NCI-H226 (cell line): ENCODE measurements at regions not wholly inside any gene's neighbourhood (a gene's known extent, or its start where the extent isn't known, plus 50 kb on each side); places are given as distances from the start of the nearest gene placed in this dataset.

ENCODE experiments used
- DNase-seq: peaks from one replicate; pipeline ENCODE4 v3.0.0-alpha.2; 2015

- no peak for DNase-seq
Observed at GRCh38 chr1:56310945-56311344, 268.4 kb downstream of the PLPP3 start.

- no peak for DNase-seq
Observed at GRCh38 chr1:56309065-56309464, 270.3 kb downstream of the PLPP3 start.

GRCh38 chr1:56304975-56305374 lies 274.4 kb downstream of the PLPP3 start:
- no peak for DNase-seq

GRCh38 chr1:56303805-56304204 lies 275.6 kb downstream of the PLPP3 start:
- DNase-seq, result no peak

- DNase-seq, result no peak
Observed at GRCh38 chr1:56302878-56303277, 276.5 kb downstream of the PLPP3 start.

GRCh38 chr1:56301791-56302190 lies 277.6 kb downstream of the PLPP3 start:
- peak; percentile 96 for DNase-seq

- DNase-seq, result no peak
Observed at GRCh38 chr1:56300836-56301235, 278.5 kb downstream of the PLPP3 start.

GRCh38 chr1:56298866-56299265 lies 280.5 kb downstream of the PLPP3 start:
- no peak for DNase-seq

- no peak for DNase-seq
Observed at GRCh38 chr1:56297904-56298303, 281.5 kb downstream of the PLPP3 start.

GRCh38 chr1:56297208-56297607 lies 282.2 kb downstream of the PLPP3 start:
- DNase-seq, result no peak

GRCh38 chr1:56295949-56296929 lies 283.1 kb downstream of the PLPP3 start:
- no peak for DNase-seq

- no peak for DNase-seq
Observed at GRCh38 chr1:56291374-56291919, 287.9 kb downstream of the PLPP3 start.

GRCh38 chr1:56289260-56289659 lies 290.1 kb downstream of the PLPP3 start:
- DNase-seq, result no peak

- no peak for DNase-seq
Observed at GRCh38 chr1:56287721-56288120, 291.6 kb downstream of the PLPP3 start.

GRCh38 chr1:56286956-56287355 lies 292.4 kb downstream of the PLPP3 start:
- peak; percentile 16 for DNase-seq

GRCh38 chr1:56286506-56286905 lies 292.9 kb downstream of the PLPP3 start:
- no peak for DNase-seq

- peak; percentile 19 for DNase-seq
Observed at GRCh38 chr1:56285554-56286402, 293.6 kb downstream of the PLPP3 start.

GRCh38 chr1:56284928-56285327 lies 294.4 kb downstream of the PLPP3 start:
- peak; percentile 88 for DNase-seq

GRCh38 chr1:56278061-56278460 lies 301.3 kb downstream of the PLPP3 start:
- no peak for DNase-seq

GRCh38 chr1:56268519-56269140 lies 310.7 kb downstream of the PLPP3 start:
- DNase-seq, result no peak

GRCh38 chr1:56267611-56268010 lies 311.8 kb downstream of the PLPP3 start:
- DNase-seq, result no peak

GRCh38 chr1:56266359-56266758 lies 313.0 kb downstream of the PLPP3 start:
- DNase-seq, result no peak

GRCh38 chr1:56265216-56265615 lies 314.1 kb downstream of the PLPP3 start:
- no peak for DNase-seq
